GM19324 (cell line): ENCODE measurements at regions not wholly inside any gene's neighbourhood (a gene's known extent, or its start where the extent isn't known, plus 50 kb on each side); places are given as distances from the start of the nearest gene placed in this dataset.

Source experiments
- ATAC-seq: cut with Tn5 transposase; IDR thresholded peaks from one replicate; pipeline ENCODE4 v1.9.1; 2021; ENCODE audit warnings: mild to moderate bottlenecking, moderate library complexity; ENCODE audit not compliant: unreplicated experiment, low FRiP score

DNA sequence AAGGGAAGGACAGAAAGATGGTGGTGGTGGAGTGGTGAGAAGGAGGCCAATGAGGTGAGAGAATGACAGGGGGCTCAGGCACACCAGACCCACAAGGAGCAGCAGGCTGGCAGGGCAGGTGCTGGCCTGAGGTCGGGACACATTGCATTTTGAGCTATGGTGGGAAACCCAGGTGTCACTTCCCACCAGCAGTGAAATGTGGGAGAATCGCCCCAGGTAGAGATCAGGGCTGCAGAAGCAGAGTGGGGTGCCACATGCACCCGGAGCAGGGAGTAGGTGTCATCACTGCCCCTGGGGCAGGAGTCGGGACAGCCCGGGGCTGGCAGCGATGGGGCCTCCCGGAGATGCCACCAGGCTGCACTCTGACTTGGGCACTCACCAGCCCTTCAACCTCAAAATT, 315.8 kb downstream of the BCL11B start:
- ATAC-seq: no peak

DNA sequence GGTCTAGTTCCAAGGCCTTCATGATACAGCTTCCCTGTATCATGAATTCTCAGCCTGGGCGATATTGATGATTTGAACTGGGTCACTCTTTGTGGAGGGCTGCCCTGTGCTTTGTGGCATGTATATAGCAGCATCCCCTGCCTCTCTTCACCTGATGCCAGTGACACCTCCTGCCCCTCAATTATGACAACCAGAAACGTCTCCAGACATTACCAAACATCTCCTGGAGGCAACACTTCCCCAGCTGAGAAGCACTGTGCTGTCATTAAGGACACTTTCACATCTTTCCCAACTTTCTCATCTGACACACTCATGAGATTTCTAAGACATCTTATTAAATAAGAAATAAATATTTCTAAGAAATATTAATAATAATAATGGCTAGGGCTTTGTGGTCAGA, 315.3 kb downstream of the BCL11B start:
- ATAC-seq: no peak

DNA sequence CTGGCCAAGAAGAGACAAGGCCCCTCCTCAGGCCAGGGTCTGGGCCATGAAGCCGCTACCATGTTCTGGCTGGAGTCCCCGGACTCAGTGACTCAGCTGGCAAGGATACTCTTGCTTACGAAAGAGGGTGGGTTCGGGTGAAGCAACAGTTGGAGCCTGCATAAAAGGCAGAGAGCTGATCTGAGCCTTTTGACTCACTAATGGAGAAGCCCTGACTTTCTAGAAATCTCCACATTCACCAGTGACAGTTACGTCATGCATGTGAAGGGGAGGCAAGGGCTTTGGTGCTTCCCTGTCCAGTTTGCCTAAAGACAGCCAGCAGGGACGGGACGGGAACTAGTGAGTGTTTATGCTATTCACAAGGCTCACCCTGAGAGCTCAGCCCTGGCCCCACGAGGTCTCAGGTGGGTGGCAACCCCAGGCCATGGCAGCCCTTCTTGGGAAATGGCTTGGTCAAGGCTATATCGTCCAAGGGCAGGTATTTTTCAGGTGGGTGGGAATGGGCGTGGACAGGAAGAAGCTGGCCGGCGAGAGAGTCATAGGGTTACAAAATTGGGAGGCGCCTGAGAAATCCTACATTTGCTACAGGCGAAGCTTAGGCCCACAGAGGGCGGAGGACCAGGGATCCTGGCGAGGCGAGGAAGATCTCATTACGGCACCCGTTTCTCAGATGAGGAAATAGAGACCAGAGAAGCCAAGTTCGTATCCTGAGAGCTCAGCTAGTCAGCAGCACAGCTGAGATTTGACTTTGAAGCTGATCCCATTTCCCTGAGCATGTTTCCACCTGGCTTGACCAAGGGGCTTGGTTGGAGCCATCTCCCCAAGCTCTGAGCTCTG, 314.6 kb downstream of the BCL11B start:
- ATAC-seq: no peak

DNA sequence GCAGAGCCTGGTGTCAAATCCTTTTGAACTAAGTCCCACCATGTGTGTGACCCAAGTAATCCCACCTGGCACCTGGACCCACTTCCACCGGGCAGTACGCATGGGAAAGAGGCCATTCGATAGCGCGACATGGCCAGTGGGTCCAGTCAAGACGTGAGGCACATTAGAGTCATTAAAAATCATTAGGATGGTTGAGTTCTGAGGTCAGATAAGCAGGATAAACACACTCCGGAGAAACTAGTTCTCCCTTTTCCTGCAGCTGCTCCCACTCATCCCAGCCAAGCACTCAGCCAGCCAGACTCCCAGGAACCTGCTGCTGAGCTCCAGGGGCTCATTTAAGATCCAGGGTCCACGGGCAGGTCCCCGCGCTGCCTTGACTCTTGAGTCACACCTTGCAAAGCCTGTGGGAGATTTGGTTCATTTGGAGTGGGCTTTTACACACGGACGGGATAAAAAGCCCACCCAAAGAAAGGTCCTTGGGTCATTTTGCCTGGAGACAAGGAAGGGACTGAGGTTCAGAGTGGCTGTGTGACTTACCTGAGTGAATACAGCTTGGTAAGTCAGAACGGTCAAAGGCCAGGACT, 313.9 kb downstream of the BCL11B start:
- no peak for ATAC-seq

DNA sequence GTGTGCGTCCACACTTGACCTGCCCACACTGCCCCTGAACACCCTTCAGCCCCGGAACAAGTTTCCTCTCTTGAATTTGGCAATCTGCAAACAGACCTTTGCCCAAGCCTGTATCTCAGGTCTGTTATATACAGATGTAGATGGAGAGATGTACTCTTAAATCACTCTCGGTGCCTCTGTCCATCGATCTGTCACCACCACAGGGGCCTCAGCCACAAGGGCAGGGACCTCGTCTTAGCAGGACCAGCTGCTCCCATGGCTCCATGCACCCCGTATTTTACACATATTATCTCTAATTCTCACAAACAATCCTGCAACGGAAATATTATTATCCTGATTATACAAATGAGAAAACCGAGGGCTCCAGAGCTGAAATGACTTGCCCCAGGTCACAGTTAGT, 313.4 kb downstream of the BCL11B start:
- no peak for ATAC-seq

DNA sequence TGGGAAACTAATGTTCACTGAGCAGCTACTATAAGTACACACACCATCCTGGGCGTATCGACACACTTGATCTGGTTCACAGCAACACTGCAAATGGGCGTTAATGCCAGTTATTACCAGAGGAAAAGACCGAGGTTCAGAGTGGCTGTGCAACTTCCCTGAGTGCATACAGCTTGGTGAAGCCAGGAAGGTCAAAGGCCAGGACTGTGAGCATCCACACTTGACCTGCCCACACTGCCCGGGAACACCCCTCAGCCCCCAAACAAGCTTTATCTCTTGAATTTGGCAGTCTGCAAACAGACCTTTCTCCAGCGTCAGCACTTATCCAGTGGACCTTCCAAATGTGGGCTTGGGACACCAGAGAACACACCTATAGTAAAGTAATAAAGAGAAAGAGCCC, 312.6 kb downstream of the BCL11B start:
- no peak for ATAC-seq

DNA sequence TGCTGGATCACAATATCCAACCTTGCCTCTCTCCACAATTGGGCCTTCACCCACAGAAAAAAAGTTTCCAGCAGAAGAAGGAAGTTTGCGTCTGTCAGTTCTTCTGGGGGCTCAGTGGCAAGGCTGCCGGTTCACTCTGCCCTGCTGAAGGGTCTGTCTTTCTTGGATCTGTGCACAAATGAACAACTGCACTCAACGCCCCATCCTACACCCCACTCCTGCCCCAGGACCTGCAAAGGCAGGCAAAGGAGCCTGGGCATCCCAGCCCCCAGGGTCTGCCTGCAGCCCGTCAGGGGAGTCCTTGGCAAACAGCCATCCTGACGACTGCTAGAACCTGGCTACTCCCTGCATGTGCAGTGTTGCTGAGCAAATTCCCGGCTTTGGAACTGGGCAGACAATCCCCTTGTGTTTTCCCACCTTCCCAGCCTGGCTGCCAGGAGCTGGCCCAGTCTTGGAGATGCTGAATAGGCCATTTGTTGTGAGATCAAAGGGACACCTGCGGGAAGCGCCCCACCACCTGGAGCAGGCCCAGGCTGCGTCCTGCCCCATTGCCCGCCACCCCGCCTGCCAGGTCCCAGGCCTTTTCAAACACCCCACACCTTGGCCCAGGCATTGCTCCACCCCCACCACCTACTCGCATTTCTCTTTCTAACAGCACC, 311.9 kb downstream of the BCL11B start:
- ATAC-seq: no peak

DNA sequence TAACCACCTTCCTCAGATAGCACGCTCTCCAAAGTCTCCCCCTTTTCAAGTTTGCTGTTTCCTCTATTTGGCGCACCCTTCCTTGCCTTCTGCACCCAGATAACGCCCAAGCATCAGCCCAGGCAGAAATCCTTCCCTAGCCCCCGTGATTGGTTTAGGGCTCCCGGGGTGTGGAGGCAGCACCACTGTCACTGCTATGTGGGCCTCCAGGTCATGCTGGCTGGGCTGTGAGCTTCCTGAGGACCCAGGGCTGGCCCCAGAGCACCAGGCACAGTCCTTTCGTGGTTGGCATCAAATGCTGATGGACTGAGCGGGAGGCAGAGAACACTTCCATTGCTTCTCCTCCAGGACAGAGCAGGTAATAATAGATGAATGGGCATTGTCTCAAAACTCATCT, 311.4 kb downstream of the BCL11B start:
- no peak for ATAC-seq

DNA sequence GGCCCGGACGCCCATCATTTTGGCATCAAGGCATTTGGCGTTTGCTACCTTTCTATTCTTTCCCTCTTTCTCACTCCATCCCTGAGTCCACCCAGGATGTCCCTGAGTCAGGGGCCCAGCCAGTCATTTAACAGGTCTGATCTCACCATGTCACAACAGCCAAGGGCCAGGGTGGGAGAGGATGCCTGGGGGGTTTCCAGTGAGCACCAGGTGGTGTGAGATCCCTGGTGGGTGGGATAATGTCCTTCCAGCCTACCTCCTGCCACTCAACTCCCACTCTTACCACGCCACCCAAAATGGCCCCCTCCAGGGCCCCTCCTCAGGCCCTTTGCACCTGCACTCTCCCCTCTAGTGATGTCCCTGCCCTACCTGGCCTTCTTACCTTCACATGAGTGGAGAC, 310.8 kb downstream of the BCL11B start:
- ATAC-seq: no peak

DNA sequence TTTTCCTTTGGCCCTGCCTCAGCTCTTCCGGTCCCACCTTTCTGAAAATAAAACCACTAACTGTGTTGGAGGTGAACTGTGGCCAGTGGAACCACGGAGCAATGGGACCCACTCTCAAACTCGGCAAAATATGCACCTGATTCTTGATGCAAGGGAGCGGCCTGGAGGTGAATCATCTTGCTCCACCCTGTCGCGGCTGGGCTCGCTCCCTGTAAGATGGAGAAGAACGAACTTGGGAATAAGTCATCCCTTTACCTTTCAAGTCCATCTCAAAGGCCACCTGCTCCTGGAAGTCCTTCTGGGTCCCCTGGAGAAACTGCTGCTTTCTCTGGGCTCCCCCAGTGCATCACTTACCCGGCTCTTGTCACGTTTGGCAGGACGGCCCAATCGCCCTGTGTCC, 309.9 kb downstream of the BCL11B start:
- no peak for ATAC-seq

DNA sequence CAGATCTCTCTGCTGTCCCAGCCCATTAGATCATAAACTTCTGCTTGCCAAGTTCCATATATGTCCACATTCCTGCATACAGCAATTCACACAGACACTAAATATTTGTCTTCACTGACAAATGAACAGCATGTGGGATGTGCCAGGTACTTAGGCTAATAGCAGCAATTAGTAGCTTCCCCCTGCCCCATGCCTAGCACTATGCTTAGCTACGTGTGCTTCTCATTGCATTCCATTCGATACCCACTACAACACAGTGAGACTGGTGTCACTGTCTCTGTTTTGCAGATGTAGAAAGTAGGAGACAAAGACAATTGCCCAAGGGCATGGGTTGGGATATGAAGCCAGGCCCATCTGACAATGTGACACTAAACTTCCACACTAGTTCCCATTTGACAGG, 308.4 kb downstream of the BCL11B start:
- ATAC-seq: no peak

DNA sequence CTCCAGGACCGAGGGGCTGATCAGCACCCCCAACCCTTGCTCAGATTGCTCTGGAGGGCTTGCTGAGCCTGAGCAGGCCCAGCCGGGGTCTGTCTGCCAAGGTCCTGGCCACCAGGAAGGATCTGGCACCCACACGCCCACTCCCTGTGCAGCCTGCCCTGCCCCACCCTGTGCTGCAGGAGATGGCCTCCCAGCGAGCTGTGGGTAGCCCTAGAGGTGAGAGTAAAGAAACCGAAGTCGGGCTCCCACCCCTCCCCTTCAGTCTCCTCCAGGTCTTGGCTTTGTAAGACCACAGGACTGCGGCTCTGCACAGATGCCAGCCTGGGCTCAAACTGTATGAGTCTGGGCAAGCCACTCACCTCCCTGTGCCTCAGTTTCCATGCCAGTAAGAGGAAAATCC, 307.8 kb downstream of the BCL11B start:
- ATAC-seq: no peak

DNA sequence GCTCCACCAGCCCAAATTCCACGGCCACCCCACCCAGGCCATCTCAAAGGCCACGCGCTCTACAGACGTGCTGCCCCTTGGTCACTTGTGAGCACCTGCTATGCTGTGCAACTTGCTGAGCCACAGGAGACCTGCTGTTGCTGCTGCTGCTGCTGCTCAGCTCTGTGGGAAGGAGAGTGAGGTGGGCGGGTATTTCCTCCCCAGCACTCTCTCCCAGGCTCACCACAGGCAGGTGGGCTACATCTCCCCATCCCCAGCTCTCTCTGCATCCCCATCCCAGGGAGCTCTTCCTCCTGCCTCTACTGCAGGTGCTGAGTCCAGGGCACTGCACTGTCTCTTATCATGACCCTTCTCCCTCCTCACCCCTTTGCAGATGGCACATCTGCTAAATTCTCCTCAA, 306.9 kb downstream of the BCL11B start:
- ATAC-seq: no peak

DNA sequence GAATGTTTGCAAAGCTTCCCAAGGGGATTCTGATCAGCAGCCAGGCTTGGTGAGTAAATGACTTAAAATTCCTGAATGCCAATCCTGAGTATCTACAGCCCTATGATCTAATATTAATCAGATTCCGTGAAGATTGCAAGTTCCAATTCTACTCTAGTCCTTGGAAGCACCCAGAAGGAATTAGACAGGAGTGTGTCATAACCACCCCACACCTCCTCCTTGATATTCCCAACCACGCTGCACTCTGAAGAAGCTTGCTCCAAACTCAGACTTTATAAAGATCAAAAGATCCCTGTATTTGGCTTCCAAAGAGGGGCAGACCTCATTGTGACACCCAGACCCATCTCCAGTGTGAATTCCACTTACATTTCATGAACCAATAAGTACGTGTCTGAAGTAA, 306.0 kb downstream of the BCL11B start:
- ATAC-seq: no peak

DNA sequence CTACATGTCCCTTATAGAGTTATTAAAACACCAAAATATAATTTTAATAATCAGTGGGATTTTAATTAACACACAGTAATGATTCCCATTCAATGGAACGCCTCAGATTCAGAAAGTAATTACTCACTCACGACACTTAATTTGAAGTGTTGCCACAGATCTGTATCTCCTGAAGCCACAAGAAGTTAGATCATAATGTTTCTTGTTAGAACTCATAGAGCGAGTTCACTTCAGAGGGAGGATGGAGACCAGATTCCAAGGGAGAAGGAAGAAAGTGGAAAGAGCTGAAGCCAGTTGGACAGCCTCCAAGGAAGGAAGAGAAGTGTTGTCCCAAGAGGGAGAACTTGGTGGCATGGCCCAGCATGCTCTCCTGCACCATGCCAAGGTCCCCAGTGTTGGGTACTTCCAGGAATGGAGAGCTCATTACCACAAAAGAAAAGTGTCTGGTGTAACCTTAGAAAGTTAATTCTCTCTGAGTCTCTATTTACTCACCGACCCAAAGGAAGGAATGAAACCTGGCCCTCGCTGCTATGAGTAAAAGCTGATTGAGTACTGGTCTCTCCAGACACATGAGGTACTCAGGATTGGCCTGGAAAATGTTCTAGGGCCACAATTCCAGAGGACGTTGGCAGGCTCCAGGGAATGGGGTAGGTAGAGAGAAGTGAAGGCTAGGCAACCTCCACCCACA, 305.4 kb downstream of the BCL11B start:
- no peak for ATAC-seq

DNA sequence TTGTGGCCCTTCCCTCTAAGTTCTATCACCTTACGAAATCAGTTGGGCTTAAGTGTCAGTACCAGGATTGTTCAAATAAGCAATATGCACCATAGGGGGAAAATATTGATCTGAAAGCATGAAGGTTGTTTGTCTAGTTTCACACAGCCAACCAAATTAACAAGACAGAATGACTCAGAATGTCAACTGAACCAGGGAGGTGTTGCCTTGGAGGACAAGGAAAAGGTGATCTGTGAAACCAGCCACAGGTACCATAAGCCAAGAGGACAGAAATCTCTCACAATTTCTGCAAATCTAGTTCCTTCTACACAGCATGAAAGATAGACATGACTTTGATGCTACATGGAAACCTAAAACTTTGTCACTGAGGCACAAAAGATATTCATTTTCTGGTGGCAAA, 297.9 kb downstream of the BCL11B start:
- ATAC-seq: no peak

DNA sequence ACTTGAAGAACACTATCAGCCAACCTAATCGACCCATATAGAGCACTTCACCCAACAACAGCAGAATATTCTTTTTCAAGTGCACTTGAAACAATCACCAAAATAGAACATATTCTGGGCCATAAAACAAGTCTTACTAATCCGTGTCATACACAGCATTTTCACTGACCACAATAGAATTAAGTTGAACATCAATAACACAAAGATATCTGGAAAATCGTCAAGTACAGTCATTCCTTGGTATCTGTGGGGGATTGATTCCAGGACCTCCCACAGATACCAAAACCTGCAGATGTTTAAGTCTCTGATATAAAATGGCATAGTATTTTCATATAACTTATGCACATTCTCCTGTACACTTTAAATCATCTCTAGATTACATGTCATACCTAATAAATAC, 295.7 kb downstream of the BCL11B start:
- ATAC-seq: no peak

DNA sequence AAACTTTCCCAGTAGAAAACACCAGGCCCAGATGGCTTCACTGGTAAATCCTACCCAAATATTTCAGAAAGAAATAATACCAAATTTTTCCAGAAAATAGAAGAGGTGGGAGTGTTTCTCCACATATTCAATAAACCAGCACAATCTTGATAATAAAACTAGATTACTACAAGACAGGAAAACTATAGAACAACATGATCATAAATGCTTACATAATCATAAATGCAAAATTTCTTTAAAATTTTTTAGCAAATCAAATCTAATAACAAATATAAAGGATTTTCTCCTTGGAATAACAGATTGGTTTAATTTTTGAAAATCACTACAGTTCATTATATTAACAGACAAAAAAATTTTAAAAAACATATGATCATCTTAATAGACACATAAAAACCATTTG, 294.5 kb downstream of the BCL11B start:
- no peak for ATAC-seq

DNA sequence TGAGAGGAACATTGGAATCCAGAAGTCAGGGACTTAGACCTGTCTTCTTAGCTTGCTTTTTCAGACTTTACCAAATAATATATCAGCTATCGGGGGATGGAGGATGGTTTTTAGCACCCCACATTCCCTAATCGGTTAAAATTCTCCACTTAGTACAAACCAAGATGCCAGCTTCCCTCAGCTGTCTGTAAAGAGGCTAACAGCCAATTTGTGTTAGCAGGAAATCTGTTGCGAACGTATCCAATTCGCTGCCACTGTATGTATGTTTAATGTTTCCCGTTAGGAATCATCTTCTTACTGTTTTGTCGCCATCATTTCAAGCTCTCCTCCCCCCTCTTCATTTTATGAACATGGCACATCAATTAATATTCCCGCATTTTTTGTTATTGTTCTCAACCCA, 289.0 kb downstream of the BCL11B start:
- ATAC-seq: no peak

DNA sequence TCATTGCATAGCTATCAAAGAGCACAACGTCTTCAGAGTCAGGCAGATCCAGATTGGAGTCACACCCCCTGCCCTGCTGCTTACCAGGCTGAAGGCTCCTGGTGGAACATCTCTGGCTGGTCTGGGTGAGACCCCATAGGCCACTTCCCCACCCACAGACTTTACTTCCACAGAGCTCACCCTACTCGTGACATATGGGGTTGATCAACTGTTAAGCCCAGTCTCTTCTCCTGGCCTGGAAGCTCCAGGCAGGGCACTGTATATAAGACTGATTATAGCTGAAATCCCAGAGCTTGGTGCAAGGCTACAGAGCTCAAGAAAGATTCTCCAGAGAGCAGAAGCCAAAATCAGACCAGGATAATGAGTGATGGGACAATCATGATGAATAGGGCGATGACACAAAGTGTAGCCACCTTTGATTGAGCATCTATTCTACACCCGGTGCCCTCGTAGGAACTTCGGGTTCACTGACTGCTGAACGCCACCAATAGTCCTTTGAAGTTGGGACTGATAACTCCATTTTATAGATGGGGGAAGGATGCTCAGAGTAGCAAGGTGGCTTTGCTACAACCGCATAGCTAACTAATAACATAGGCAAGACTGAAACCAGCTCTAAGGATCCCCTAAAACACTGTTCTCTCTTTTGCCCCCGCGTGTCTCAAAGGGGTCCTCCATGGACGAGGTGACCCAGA, 287.8 kb downstream of the BCL11B start:
- ATAC-seq: no peak

DNA sequence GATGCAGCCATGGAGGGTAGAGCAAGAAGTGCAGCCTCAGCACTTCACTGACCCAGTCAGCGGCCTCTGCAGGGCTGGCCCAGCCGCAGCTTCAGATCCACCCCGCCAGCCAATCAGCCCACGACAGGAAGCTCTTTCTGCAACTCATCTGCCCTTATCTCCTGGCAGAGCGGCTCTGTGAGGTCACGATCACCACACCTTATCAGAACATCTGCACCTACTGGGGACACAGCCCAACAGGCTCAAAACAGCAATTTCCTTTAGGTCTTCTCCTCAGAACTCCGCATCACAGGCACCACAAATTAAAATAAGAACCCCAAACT, 287.3 kb downstream of the BCL11B start:
- no peak for ATAC-seq
